ENCODE measurements at regions not wholly inside any gene's neighbourhood (a gene's known extent, or its start where the extent isn't known, plus 50 kb on each side); places are given as distances from the start of the nearest gene placed in this dataset.
A peak's percentile ranks its signal among the peaks of the same experiment; 100 is the strongest.

DNA sequence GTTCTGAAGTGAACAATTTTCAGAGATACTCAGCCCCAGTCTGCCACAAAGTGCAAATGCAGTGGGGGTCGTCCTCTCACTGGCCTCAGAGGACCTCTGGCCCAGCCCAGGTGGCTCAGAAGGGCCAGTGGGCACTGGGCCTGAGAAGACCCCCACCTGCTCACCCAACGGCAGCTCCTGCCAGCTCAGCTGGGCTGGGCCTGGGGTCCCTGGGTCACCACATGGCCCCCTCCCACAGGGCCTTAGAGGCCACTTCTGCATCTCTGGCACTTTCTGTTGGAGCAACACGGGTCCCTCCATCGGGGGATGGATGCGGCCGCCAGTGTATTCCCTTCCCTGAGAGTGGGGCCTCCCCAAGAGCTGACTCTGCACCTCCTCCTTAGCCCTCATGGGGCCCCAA is 262.7 kb upstream of the KCNH8 start:
- Histone ChIP-seq H3K36me3 (no peaks in the 10 kb centered on the region), H3K4me1 (no peaks in the 10 kb centered on the region), H3K27ac (no peak overlapping the region), H3K4me3 (no peak overlapping the region), H3K9me3 (no peaks in the 10 kb centered on the region), H3K27me3 (no peaks in the 10 kb centered on the region)
- TF ChIP-seq POLR2A (IDR thresholded peaks at IDR 0.05) (no peak), CTCF (IDR thresholded peaks at IDR 0.05) (no peak)
- intact Hi-C loops (cut with DNase I) = no loop called here
- DNase-seq (peak in 1 of 3 donors; percentile 45), ATAC-seq (peak in 1 of 4 donors; percentile 34)
- no CpG with 5 or more reads among the region's 6 CpGs for WGBS (ENCODE audit: insufficient coverage, low coverage, low lambda C conversion rate, missing lambda C conversion rate)

- intact Hi-C loops (cut with DNase I) = no loop called here
Observed at GRCh38 chr3:18883571-18883970, 264.7 kb upstream of the KCNH8 start.

GRCh38 chr3:18880691-18881090 is 267.6 kb upstream of the KCNH8 start:
- TF ChIP-seq CTCF (IDR thresholded peaks at IDR 0.05) = no peak
- TF ChIP-seq POLR2A (IDR thresholded peaks at IDR 0.05) = no peak
- Histone ChIP-seq H3K9me3 (no peaks in the 10 kb centered on the region), H3K27ac (no peak overlapping the region), H3K36me3 (no peaks in the 10 kb centered on the region), H3K4me1 (no peaks in the 10 kb centered on the region), H3K4me3 (no peak overlapping the region), H3K27me3 (no peaks in the 10 kb centered on the region)
- DNase-seq = no peak
- ATAC-seq = no peak
- intact Hi-C loops (cut with DNase I) = no loop called here
- no CpG with 5 or more reads among the region's 1 CpG for WGBS (ENCODE audit: insufficient coverage, low coverage, low lambda C conversion rate, missing lambda C conversion rate)

More at GRCh38 chr3:18883571-18883970, 264.7 kb upstream of the KCNH8 start:
- no peak overlapping the region for H3K4me3 ChIP-seq
- H3K4me1 ChIP-seq = no peaks in the 10 kb centered on the region
- H3K27ac ChIP-seq = no peak overlapping the region
- no peaks in the 10 kb centered on the region for H3K27me3 ChIP-seq
- DNase-seq (no peak), ATAC-seq (no peak)
- H3K9me3 ChIP-seq = no peaks in the 10 kb centered on the region
- no peaks in the 10 kb centered on the region for H3K36me3 ChIP-seq
- TF ChIP-seq POLR2A (IDR thresholded peaks at IDR 0.05) = no peak
- no peak for TF ChIP-seq CTCF (IDR thresholded peaks at IDR 0.05)
- WGBS (ENCODE audit: insufficient coverage, low coverage, low lambda C conversion rate, missing lambda C conversion rate) = 37% methylated on average over 2 of the region's 2 CpGs

- 56% methylated on average over 1 of the region's 1 CpG for WGBS (ENCODE audit: insufficient coverage, low coverage, low lambda C conversion rate, missing lambda C conversion rate)
- H3K4me3 ChIP-seq = no peak overlapping the region
- intact Hi-C loops (cut with DNase I) = no loop called here
Observed at GRCh38 chr3:18872466-18872865, 275.8 kb upstream of the KCNH8 start.

More at GRCh38 chr3:18872466-18872865, 275.8 kb upstream of the KCNH8 start:
- Histone ChIP-seq H3K36me3 (no peaks in the 10 kb centered on the region), H3K4me1 (no peaks in the 10 kb centered on the region), H3K27ac (no peak overlapping the region), H3K9me3 (no peaks in the 10 kb centered on the region), H3K27me3 (no peaks in the 10 kb centered on the region)
- no peak for DNase-seq
- TF ChIP-seq CTCF (IDR thresholded peaks at IDR 0.05) (no peak), POLR2A (IDR thresholded peaks at IDR 0.05) (no peak)
- ATAC-seq = no peak

All from right lobe of liver (tissue), 6 donors.